SJSA1 (cell line): ENCODE measurements at regions not wholly inside any gene's neighbourhood (a gene's known extent, or its start where the extent isn't known, plus 50 kb on each side); places are given as distances from the start of the nearest gene placed in this dataset.

Source experiments
- DNase-seq, 2 experiments: peaks; one replicate each; pipeline ENCODE4 v3.0.0-alpha.2; 2015 to 2020; ENCODE audit warnings: low spot score in 2 of 2, low read depth in 1 of 2
- H3K27ac ChIP-seq: fragments of 250-450 bp; sonication (Bioruptor Pico); 2 replicates; pipeline ENCODE4 v1.5.1; 2020; ENCODE audit warnings: mild to moderate bottlenecking, moderate library complexity
- H3K27me3 ChIP-seq: fragments of 250-450 bp; sonication (Bioruptor Pico); replicated peaks from 2 replicates; pipeline ENCODE4 v1.5.1; 2020; ENCODE audit warnings: mild to moderate bottlenecking, moderate library complexity
- H3K36me3 ChIP-seq: fragments of 250-450 bp; sonication (Bioruptor Pico); 2 replicates; pipeline ENCODE4 v1.5.1; 2020; ENCODE audit warnings: mild to moderate bottlenecking
- H3K4me1 ChIP-seq: fragments of 250-450 bp; sonication (Bioruptor Pico); replicated peaks from 2 replicates; pipeline ENCODE4 v1.6.1; 2021; ENCODE audit warnings: mild to moderate bottlenecking
- H3K4me3 ChIP-seq: fragments of 250-450 bp; sonication (Bioruptor Pico); 2 replicates; pipeline ENCODE4 v1.5.1; 2020; ENCODE audit warnings: mild to moderate bottlenecking
- H3K9me3 ChIP-seq: fragments of 250-450 bp; sonication (Bioruptor Pico); replicated peaks from 2 replicates; pipeline ENCODE4 v1.5.1; 2020; ENCODE audit warnings: mild to moderate bottlenecking

DNA sequence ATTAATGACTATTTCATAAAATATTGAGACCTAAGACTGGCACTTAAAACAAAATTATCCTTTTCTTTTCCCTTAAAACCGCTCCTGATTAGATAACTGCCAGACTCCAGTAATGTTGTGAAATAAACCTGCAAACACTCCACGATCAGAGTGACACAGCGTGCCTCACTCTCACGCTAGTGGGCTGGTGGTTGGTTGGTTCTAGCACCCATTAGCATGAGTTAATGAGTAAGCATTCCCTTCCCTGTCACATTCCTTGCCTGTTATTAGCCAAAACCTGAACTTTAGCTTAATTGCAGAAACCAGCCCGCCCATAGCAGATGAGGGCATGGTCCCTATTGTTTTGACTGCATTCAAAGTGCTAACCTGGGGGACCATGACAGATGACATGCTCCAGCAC lies 193.4 kb downstream of the CD83 start:
- Histone ChIP-seq H3K4me1 (no peaks in the 10 kb centered on the region), H3K36me3 (no peaks in the 10 kb centered on the region), H3K4me3 (no peak overlapping the region), H3K27me3 (no peaks in the 10 kb centered on the region), H3K27ac (no peak overlapping the region), H3K9me3 (no peaks in the 10 kb centered on the region; the same call in 1 of the 2 replicates)
- DNase-seq = no peak

DNA sequence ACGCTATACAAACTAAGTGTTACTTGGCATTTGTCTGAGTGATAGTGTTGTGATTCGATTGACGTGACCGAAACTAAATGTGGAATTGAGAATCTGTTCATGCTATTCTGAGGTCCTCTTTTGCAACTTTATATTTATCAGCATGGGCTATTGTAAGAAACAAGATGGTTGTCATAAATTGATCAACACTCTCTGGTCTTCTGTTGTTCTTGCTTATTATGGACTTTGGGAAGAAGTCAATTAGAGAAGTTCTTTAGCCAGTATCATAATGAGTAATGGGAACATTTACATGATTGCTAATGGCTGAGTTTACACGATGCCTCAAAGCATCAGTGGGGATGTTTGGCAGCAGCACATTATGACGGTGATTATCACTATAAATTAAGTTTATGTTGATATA lies 195.0 kb downstream of the CD83 start:
- no peak for DNase-seq
- Histone ChIP-seq H3K27ac (no peak overlapping the region), H3K4me3 (no peak overlapping the region), H3K27me3 (no peaks in the 10 kb centered on the region), H3K9me3 (no peaks in the 10 kb centered on the region; the same call in 1 of the 2 replicates), H3K4me1 (no peaks in the 10 kb centered on the region), H3K36me3 (no peaks in the 10 kb centered on the region)

DNA sequence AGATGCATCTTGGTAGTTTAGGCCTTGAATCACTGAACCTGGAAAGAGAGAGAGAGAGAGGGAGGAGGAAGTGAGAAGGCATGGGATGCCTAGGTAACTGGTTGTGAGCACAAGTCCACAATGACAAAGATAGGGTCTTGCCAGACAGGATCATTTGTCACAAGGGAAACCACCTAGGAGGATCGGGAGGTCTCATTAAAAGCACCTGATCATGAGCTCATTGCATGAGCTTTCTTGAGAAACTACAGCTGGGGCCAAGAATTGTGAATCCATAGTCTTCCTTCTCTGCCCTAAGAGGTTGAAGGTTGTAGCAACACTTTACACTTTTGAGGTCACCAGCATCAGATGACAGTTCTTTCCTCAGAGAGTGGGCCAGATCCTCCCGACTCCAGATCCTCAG lies 195.7 kb downstream of the CD83 start:
- Histone ChIP-seq H3K27ac (no peak overlapping the region), H3K9me3 (no peaks in the 10 kb centered on the region; the same call in 1 of the 2 replicates), H3K4me3 (no peak overlapping the region), H3K36me3 (no peaks in the 10 kb centered on the region), H3K27me3 (no peaks in the 10 kb centered on the region), H3K4me1 (no peaks in the 10 kb centered on the region)
- no peak for DNase-seq

DNA sequence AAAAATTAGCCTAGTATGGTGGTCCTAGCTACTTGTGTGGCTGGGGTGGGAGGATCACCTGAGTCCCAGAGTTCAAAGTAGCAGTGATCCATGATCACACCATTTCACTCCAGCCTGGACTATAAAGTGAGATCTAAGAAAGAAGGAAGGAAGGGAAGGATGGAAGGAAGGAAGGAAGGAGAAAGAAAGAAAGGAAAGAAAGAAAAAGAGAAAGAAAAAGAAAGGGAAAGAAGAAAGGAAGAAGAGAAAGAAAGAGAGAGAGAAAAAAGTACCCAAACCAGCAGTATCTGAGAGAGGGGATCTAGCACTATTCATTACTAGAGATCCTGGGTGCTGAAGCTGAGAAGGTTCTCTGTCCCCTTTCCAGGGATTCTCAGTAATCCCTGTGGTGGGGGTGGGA lies 197.8 kb downstream of the CD83 start:
- no peaks in the 10 kb centered on the region for H3K36me3 ChIP-seq
- H3K27me3 ChIP-seq = no peaks in the 10 kb centered on the region
- H3K4me1 ChIP-seq = no peaks in the 10 kb centered on the region
- no peak for DNase-seq
- no peaks in the 10 kb centered on the region for H3K9me3 ChIP-seq
- H3K4me3 ChIP-seq = no peak overlapping the region
- H3K27ac ChIP-seq = no peak overlapping the region

DNA sequence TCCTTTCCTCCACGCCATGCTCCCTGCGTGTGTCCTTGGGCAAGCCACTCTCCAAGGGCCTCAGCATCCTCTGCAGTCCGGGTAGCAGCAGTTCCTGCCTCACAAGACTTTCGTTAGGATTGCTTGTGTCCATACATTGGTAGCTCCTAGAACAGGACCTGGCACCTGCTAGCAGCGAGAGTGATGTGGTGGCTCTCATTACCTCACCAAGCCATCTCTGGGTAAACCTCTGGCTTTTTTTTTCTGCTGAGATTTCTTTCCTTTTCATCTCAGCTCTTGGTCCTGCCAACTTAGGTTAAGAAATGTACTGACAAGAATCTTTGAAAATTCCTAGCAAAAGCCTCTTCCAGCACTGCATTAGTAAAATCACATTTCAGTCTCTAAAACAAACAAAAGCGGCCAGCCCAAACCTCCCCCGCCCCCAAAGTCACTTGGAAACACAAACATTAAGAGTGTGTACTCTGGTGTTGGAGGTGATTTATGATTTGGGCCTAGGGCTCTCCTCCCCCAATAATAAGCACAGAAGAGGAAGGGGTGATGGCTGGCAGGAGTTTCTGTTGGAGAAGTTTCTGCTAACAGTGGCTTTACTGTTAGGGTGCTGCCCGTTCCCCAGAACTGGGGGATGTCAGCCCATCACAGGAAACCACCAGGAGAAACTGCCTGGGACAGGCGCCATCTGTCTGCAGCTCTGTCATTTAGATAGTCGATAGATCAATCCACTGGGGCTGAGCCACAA lies 199.2 kb downstream of the CD83 start:
- H3K4me1 ChIP-seq = no peaks in the 10 kb centered on the region
- no peak for DNase-seq
- H3K27me3 ChIP-seq = no peaks in the 10 kb centered on the region
- H3K36me3 ChIP-seq = no peaks in the 10 kb centered on the region
- H3K4me3 ChIP-seq = no peak overlapping the region
- no peaks in the 10 kb centered on the region for H3K9me3 ChIP-seq
- H3K27ac ChIP-seq = no peak overlapping the region

DNA sequence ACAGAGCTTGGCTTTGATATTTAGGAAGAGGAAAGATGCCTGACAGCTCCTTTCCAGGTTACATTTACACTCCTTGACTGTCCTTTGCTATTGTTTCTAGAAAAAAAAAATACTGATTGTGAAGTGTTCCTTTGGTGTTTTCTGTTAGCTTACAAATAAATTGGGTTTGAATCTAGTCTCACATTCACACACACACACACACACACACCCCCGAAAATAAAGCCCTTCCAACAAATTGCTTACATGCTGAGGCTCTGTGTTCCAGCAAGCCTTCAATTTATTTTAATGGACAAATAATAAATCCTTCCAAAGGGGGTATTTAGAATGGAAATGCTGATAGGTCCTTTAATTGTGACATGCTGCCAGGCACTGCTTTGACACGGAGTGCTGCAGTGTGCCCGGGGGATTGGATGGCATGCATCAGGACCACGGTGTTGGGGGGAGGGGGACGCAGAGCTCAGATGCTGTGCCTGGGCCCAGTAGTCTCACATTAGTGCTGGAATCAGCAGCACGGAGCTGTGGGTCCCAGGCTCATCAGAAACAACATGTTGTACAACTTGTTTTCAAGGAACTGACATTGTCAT lies 199.9 kb downstream of the CD83 start:
- Histone ChIP-seq H3K27me3 (no peaks in the 10 kb centered on the region), H3K36me3 (no peaks in the 10 kb centered on the region), H3K9me3 (no peaks in the 10 kb centered on the region), H3K27ac (no peak overlapping the region), H3K4me3 (no peak overlapping the region), H3K4me1 (no peaks in the 10 kb centered on the region)
- DNase-seq = no peak

DNA sequence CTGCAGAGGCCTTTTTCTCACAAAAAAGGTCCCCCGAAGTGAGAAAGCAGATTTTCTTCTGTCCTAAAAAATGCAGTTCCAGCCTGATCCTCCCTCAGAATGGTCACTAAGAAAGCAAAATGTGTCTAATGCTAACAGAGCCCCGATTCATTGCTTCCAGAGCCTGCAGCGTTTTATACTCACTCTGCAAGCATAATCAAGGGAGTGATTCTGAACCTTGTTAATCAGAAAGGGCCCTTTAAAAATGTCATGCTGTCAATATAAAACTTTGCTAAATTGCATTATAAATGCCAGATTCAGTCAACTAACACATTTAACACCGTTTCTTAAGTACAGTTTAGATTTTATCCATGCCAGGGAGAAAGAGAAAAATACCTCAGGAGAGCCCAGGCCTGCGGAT lies 202.8 kb downstream of the CD83 start:
- H3K36me3 ChIP-seq = no peaks in the 10 kb centered on the region
- H3K9me3 ChIP-seq = no peaks in the 10 kb centered on the region
- H3K4me3 ChIP-seq = no peak overlapping the region
- H3K4me1 ChIP-seq = no peaks in the 10 kb centered on the region
- no peak overlapping the region for H3K27ac ChIP-seq
- H3K27me3 ChIP-seq = no peaks in the 10 kb centered on the region
- no peak for DNase-seq

DNA sequence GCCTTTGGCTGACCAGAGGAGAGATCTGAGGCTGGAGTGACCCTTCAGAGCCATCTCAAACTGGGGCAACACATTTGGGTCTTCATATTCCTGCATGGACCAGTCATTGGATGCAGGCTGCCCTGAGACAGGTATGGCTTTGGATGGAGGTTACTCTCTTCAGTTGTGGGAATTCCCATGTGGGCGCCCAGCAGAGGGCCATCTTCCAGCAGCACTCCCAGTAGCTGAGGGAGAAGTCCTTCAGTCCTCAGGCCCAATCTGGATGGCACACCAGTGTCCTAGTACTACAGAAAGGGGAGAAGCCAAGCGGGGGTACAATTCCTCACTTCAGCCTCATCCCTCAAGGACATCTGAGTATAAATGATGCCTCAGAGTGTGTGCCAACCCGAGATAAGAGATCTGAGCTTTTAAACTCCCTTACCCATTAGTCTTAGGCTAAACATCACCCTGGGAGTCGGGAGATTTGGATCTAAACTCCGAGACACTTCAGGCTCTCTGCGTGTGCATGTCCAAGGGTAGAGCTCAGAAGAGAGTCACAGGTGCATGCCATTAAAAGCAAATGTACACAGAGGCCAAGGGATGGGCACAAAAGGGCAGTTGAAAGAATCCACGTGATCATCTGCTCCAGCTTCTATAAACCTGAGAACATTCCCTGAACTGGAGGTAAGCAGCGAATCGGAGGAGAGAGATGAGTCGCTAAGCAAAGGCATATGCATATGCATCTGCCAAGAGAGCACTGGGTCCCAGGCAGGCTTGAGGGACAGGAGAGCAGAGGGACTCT lies 204.6 kb downstream of the CD83 start:
- Histone ChIP-seq H3K27ac (no peak overlapping the region), H3K9me3 (no peaks in the 10 kb centered on the region), H3K4me3 (no peak overlapping the region), H3K4me1 (no peaks in the 10 kb centered on the region), H3K27me3 (no peaks in the 10 kb centered on the region), H3K36me3 (no peaks in the 10 kb centered on the region)
- DNase-seq = no peak

DNA sequence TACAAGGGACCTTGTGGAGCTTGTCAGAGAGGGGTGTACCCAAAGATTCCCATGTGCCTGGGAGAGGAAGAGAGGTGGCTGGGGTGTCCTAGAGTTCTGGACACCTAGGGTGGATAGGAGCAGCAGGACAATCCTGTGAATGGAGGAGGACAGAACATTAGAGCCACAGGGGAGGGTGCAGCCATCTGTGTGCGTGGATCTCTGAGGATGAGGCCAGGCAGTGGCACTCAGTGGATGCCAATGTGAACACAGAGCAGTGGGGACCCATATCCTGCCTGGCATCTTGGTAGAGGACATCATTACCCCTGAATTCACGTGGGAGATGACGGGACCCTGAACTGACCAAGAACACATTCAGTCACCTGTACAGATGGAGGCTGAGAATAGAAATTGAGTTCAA lies 205.3 kb downstream of the CD83 start:
- Histone ChIP-seq H3K36me3 (no peaks in the 10 kb centered on the region), H3K4me1 (no peaks in the 10 kb centered on the region), H3K27me3 (no peaks in the 10 kb centered on the region), H3K27ac (no peak overlapping the region), H3K9me3 (no peaks in the 10 kb centered on the region), H3K4me3 (no peak overlapping the region)
- no peak for DNase-seq

DNA sequence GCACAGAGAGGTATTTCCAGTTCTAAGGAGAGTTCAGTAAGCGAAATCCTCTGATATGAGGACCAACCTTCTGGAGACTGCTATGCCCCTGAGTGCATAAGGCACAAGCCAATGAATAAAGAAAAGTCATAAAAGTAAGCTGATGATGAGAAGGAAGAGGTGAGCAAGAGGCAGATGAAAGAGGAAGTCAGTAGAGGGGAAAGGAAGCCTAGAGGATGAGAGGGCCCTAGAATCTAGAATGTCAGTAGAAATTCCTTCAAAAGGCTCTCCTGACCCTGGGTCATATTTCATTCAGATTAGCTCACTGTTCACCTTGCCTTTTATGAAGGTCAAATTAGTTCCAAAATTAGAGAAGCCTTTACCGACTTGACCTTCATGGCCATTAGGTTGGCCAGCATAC lies 209.2 kb downstream of the CD83 start:
- H3K4me3 ChIP-seq = no peak overlapping the region
- H3K36me3 ChIP-seq = no peaks in the 10 kb centered on the region
- no peaks in the 10 kb centered on the region for H3K4me1 ChIP-seq
- H3K27me3 ChIP-seq = no peaks in the 10 kb centered on the region
- H3K27ac ChIP-seq = no peak overlapping the region
- H3K9me3 ChIP-seq = no peaks in the 10 kb centered on the region
- DNase-seq = no peak

DNA sequence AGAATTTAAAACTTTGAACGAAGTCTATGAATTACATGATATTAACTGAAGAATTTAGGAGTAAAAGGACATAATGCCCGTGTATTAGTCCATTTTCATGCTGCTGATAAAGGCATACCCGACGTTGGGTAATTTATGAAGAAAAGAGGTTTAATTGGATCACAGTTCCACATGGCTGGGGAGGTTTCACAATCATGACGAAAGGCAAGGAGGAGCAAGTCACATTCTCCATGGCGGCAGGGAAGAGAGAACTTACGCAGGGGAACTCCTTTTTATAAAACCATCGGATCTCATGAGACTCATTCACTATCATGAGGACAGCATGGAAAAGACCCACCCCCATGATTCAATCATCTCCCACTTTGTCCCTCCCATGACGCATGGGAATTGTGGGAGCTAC lies 210.6 kb downstream of the CD83 start:
- no peaks in the 10 kb centered on the region for H3K4me1 ChIP-seq
- H3K4me3 ChIP-seq = no peak overlapping the region
- H3K27ac ChIP-seq = no peak overlapping the region
- DNase-seq = no peak
- H3K36me3 ChIP-seq = no peaks in the 10 kb centered on the region
- no peaks in the 10 kb centered on the region for H3K9me3 ChIP-seq
- no peaks in the 10 kb centered on the region for H3K27me3 ChIP-seq

DNA sequence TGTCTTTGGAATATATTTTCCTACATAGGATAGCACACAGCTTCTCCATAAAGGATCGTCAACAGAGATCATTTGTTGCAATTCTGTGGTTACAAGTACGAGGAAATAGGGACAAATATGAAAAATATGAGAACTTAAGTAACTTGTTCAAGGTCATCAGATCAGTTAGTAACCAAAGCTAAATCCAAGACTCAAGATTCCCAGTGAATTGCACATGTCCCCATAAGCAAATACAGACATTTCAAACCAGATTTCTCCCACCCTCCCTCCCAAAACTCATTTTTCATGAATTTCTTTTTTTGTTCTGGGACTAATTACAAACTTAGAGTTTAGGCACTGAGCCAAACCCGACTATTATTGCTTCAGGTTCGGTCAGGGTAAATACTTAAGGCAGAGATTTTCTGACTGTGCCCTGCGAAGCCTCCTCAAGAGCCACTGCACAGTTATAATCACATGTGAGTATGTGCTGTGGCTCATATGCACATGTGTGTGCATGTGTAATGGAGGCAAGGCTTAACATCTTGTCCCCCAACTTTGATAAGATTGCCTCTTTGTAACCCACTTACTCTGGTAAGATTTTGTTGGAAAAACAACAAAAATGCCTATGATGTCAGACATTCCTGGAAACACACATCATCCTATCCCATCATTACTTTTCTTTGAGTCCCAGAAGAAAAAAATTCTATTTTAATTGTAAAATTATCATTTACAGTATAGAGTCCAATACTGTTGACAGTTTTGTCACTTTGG lies 216.2 kb downstream of the CD83 start:
- no peak for DNase-seq
- no peak overlapping the region for H3K27ac ChIP-seq
- H3K9me3 ChIP-seq = no peaks in the 10 kb centered on the region
- no peak overlapping the region for H3K4me3 ChIP-seq
- H3K27me3 ChIP-seq = no peaks in the 10 kb centered on the region
- no peaks in the 10 kb centered on the region for H3K4me1 ChIP-seq
- no peaks in the 10 kb centered on the region for H3K36me3 ChIP-seq

DNA sequence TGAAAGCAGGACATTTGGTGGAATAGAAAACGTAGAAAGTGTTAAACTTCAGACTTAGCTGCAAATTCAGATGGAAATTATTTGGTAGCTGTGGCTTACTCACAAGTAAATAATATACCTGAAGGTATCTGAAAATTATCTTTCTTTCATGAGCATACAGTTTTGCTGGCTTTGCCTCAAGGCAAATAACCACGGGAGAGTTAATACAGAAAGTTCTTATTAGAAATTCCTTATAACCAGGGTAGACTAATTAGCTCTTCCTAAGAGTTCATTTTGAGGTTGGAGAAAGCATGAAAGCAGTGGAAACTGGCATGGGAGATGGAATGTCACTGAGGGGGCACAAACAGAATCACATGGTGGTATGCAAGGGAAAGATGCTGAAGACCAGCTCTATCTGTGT lies 217.5 kb downstream of the CD83 start:
- Histone ChIP-seq H3K36me3 (no peaks in the 10 kb centered on the region), H3K27me3 (no peaks in the 10 kb centered on the region)
- no peak for DNase-seq

DNA sequence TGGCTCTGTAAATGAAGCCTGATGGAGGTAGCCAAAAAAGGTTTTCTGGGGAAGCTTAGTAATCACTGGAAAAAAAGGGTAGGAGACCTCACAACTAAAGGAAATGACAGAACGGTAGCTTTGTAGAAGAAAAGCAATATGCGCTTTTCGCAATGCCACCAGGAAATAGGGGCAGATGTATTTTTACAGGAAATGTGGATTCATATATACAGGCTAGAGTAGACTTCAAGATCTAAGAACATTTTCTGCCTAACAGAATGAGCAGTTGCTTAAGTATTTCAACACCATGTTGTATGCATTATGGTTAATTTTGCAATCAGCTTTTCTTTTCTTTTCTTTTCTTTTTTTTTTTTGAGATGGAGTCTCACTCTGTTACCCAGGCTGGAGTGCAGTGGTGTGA lies 219.6 kb downstream of the CD83 start:
- Histone ChIP-seq H3K9me3 (no peaks in the 10 kb centered on the region), H3K36me3 (no peaks in the 10 kb centered on the region), H3K27ac (no peak overlapping the region), H3K4me3 (no peak overlapping the region), H3K27me3 (no peaks in the 10 kb centered on the region), H3K4me1 (no peaks in the 10 kb centered on the region)
- DNase-seq = no peak

More for the DNA sequence above, 217.5 kb downstream of the CD83 start:
- Histone ChIP-seq H3K4me3 (no peak overlapping the region), H3K4me1 (no peaks in the 10 kb centered on the region), H3K9me3 (no peaks in the 10 kb centered on the region), H3K27ac (no peak overlapping the region)
